ENCODE measurements at regions not wholly inside any gene's neighbourhood (a gene's known extent, or its start where the extent isn't known, plus 50 kb on each side); places are given as distances from the start of the nearest gene placed in this dataset.

- intact Hi-C loops (cut with DNase I) = loop anchor here in 1 of 2 donors (2.0 kb wide), 1 partner anchor 25 kb away; no protein-coding TSS in a partner anchor
- DNase-seq = peak; percentile 98 to 99
- Histone ChIP-seq H3K4me3 (peak overlapping the region; percentile 96), H3K9me3 (no peaks in the 10 kb centered on the region), H3K4me1 (peaks cover 28% of the 10 kb centered on the region), H3K27me3 (ENCODE audit: insufficient read depth in 3 of 3, low read length in 2 of 3) (no peaks in the 10 kb centered on the region), H3K36me3 (ENCODE audit: insufficient read depth in 1 of 2, low read depth in 1 of 2) (no peaks in the 10 kb centered on the region), H3K27ac (peak overlapping the region; percentile 100)
- TF ChIP-seq CTCF (IDR thresholded peaks at IDR 0.05) = no peak
- ATAC-seq = peak; percentile 88 to 92 (median 90)
- 6 to 8% (median 8%) methylated on average over 44 to 49 of the region's 49 CpGs for WGBS, 3 donors
These were observed 81.5 kb downstream of the PTPDC1 start for GRCh38 chr9:94165592-94166235.

- no peaks in the 10 kb centered on the region for H3K27me3 ChIP-seq (ENCODE audit: insufficient read depth in 3 of 3, low read length in 2 of 3)
- DNase-seq = peak; percentile 97 to 99
- no peaks in the 10 kb centered on the region for H3K9me3 ChIP-seq
- peaks cover 35% of the 10 kb centered on the region for H3K4me1 ChIP-seq
- peak; percentile 77 to 85 (median 82) for ATAC-seq
- H3K27ac ChIP-seq = peak overlapping the region; percentile 100
- TF ChIP-seq CTCF (IDR thresholded peaks at IDR 0.05) = peak; percentile 14
- intact Hi-C loops (cut with DNase I) = no loop called here
- H3K4me3 ChIP-seq = peak overlapping the region; percentile 96
- H3K36me3 ChIP-seq (ENCODE audit: insufficient read depth in 1 of 2, low read depth in 1 of 2) = no peaks in the 10 kb centered on the region
- 0 to 1% (median 1%) methylated on average over 59 to 96 of the region's 96 CpGs for WGBS, 3 donors
These were observed 82.1 kb downstream of the PTPDC1 start for GRCh38 chr9:94166236-94166975.

- ATAC-seq = peak in 3 of 4 donors; percentile 66 to 74 (median 67)
- H3K4me3 ChIP-seq = peak overlapping the region; percentile 96
- no peaks in the 10 kb centered on the region for H3K27me3 ChIP-seq (ENCODE audit: insufficient read depth in 3 of 3, low read length in 2 of 3)
- no peaks in the 10 kb centered on the region for H3K9me3 ChIP-seq
- no peak for DNase-seq
- H3K36me3 ChIP-seq (ENCODE audit: insufficient read depth in 1 of 2, low read depth in 1 of 2) = no peaks in the 10 kb centered on the region
- H3K4me1 ChIP-seq = peaks cover 40% of the 10 kb centered on the region
- H3K27ac ChIP-seq = peak overlapping the region; percentile 100
- no peak for TF ChIP-seq CTCF (IDR thresholded peaks at IDR 0.05)
- WGBS, 3 donors = 0% methylated on average over 18 to 23 of the region's 23 CpGs
- intact Hi-C loops (cut with DNase I) = no loop called here
These were observed 82.7 kb downstream of the PTPDC1 start for GRCh38 chr9:94166976-94167346.

- H3K27me3 ChIP-seq (ENCODE audit: insufficient read depth in 3 of 3, low read length in 2 of 3) = no peaks in the 10 kb centered on the region
- TF ChIP-seq CTCF (IDR thresholded peaks at IDR 0.05) = no peak
- H3K27ac ChIP-seq = peak overlapping the region; percentile 100
- peaks cover 45% of the 10 kb centered on the region for H3K4me1 ChIP-seq
- WGBS, 3 donors = 2% methylated on average over 5 of the region's 5 CpGs
- intact Hi-C loops (cut with DNase I) = no loop called here
- DNase-seq = no peak
- H3K9me3 ChIP-seq = no peaks in the 10 kb centered on the region
- ATAC-seq = no peak
- no peaks in the 10 kb centered on the region for H3K36me3 ChIP-seq (ENCODE audit: insufficient read depth in 1 of 2, low read depth in 1 of 2)
- peak overlapping the region; percentile 96 for H3K4me3 ChIP-seq
These were observed 83.2 kb downstream of the PTPDC1 start for GRCh38 chr9:94167376-94167890.

All from psoas muscle (tissue), 7 donors.